Fibroblast of lung (primary cell): ENCODE measurements at regions not wholly inside any gene's neighbourhood (a gene's known extent, or its start where the extent isn't known, plus 50 kb on each side); places are given as distances from the start of the nearest gene placed in this dataset.

Source experiments
- DNase-seq, 2 donors: peaks; one replicate each; pipeline versions ENCODE4 v3.0.0 to v3.0.0-alpha.2; 2010; ENCODE audit warnings: low read depth in 2 of 2
- H2AFZ ChIP-seq: 2 replicates; pipeline ENCODE4 v1.5.1; 2012; ENCODE audit warnings: low read length, control low read depth, inconsistent platforms
- H3K27ac ChIP-seq: 2 replicates; pipeline ENCODE4 v1.5.1; 2011; ENCODE audit warnings: low read length, control low read depth; ENCODE audit not compliant: insufficient read depth
- H3K27me3 ChIP-seq: 2 replicates; pipeline ENCODE4 v1.5.1; 2011; ENCODE audit warnings: mild to moderate bottlenecking, low read length; ENCODE audit not compliant: control insufficient read depth, insufficient read depth
- H3K36me3 ChIP-seq: 2 replicates; pipeline ENCODE4 v1.5.1; 2011; ENCODE audit warnings: low read length; ENCODE audit not compliant: control insufficient read depth, insufficient read depth
- H3K4me1 ChIP-seq: 2 replicates; pipeline ENCODE4 v1.5.1; 2011; ENCODE audit warnings: low read length; ENCODE audit not compliant: control insufficient read depth, insufficient read depth; ENCODE audit errors: extremely low read depth
- H3K4me2 ChIP-seq: 2 replicates; pipeline ENCODE4 v1.5.1; 2011; ENCODE audit warnings: low read length, control low read depth; ENCODE audit not compliant: insufficient read depth; ENCODE audit errors: extremely low read depth
- H3K4me3 ChIP-seq, 4 experiments: fragments of 200-600 bp in 1 of 4; sonication (generic) in 1 of 4; replicated peaks in 1 of 4; 2 replicates each; pipeline ENCODE4 v1.5.1; 2011 to 2016; ENCODE audit warnings: low read length in 4 of 4, low read depth in 3 of 4, mild to moderate bottlenecking in 3 of 4, control low read depth in 2 of 4, inconsistent platforms in 1 of 4, mixed read lengths in 1 of 4; ENCODE audit not compliant: insufficient read depth in 1 of 4; ENCODE audit errors: control extremely low read depth in 1 of 4
- H3K79me2 ChIP-seq: 2 replicates; pipeline ENCODE4 v1.5.1; 2012; ENCODE audit warnings: mild to moderate bottlenecking, low read length, inconsistent platforms; ENCODE audit not compliant: control insufficient read depth, insufficient read depth
- H3K9ac ChIP-seq: 2 replicates; pipeline ENCODE4 v1.5.1; 2011; ENCODE audit warnings: mild to moderate bottlenecking, low read length, control low read depth; ENCODE audit not compliant: insufficient read depth
- H3K9me3 ChIP-seq: 2 replicates; pipeline ENCODE4 v1.5.1; 2012; ENCODE audit warnings: low read depth, low read length; ENCODE audit not compliant: control insufficient read depth, insufficient read depth
- H4K20me1 ChIP-seq: 2 replicates; pipeline ENCODE4 v1.5.1; 2011; ENCODE audit warnings: low read length; ENCODE audit not compliant: control insufficient read depth, insufficient read depth; ENCODE audit errors: extremely low read depth
- EZH2 ChIP-seq: IDR thresholded peaks from 2 replicates; pipeline ENCODE4 v1.5.1; 2012; ENCODE audit warnings: low read length, control low read depth, mild to moderate bottlenecking; ENCODE audit errors: missing control alignments
- TF ChIP-seq, protein P1 (sequence below), 2 donors: IDR thresholded peaks in 1 of 2; conservative IDR thresholded peaks in 1 of 2; 1 replicate in 1 of 2; 2 replicates in 1 of 2; pipeline ENCODE4 v1.5.1; 2011 to 2012; ENCODE audit warnings: low read length in 2 of 2, control low read depth in 1 of 2, inconsistent platforms in 1 of 2, low read depth in 1 of 2, mild to moderate bottlenecking in 1 of 2

GRCh38 chr13:47291107-47291656, 394.3 kb upstream of the HTR2A start:
- DNase-seq: peak in 1 of 2 donors; percentile 52
- Histone ChIP-seq H3K9me3 (no peaks in the 10 kb centered on the region), H3K27me3 (no peaks in the 10 kb centered on the region), H3K4me3 (no peak overlapping the region), H3K27ac (no peak overlapping the region), H3K36me3 (no peaks in the 10 kb centered on the region), H3K4me2 (no peak overlapping the region), H3K79me2 (no peaks in the 10 kb centered on the region), H3K4me1 (no peaks in the 10 kb centered on the region), H4K20me1 (no peaks in the 10 kb centered on the region), H3K9ac (no peak overlapping the region), H2AFZ (no peak overlapping the region)
- TF ChIP-seq EZH2: no peak
- TF ChIP-seq, protein P1, sequence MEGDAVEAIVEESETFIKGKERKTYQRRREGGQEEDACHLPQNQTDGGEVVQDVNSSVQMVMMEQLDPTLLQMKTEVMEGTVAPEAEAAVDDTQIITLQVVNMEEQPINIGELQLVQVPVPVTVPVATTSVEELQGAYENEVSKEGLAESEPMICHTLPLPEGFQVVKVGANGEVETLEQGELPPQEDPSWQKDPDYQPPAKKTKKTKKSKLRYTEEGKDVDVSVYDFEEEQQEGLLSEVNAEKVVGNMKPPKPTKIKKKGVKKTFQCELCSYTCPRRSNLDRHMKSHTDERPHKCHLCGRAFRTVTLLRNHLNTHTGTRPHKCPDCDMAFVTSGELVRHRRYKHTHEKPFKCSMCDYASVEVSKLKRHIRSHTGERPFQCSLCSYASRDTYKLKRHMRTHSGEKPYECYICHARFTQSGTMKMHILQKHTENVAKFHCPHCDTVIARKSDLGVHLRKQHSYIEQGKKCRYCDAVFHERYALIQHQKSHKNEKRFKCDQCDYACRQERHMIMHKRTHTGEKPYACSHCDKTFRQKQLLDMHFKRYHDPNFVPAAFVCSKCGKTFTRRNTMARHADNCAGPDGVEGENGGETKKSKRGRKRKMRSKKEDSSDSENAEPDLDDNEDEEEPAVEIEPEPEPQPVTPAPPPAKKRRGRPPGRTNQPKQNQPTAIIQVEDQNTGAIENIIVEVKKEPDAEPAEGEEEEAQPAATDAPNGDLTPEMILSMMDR (conservative IDR thresholded peaks at IDR 0.05 in 1 of 2, IDR thresholded peaks at IDR 0.05 in 1 of 2; ENCODE audit: low read depth in 1 of 2, low read length in 2 of 2): no peak

DNA sequence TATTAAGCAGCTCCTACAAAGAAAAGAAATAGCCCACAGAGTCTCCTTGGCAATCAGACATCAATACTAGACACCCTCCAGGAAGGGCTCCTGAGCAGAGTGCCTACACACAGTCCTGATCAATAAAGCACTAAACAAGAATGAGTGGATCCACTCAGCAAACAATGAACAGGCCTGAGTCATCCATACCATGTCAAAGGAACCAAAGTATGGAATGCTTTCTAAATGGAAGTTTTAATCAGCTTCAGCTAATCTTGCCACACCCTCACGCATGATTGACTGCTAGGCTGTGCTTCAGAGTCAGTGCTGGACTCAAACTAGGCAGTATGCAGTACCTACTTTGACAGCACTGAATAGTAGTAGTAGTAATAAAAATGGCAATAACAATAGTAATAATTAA, 392.7 kb upstream of the HTR2A start:
- Histone ChIP-seq H3K27ac (no peak overlapping the region), H3K79me2 (no peaks in the 10 kb centered on the region), H3K4me1 (no peaks in the 10 kb centered on the region), H3K36me3 (no peaks in the 10 kb centered on the region), H3K4me2 (no peak overlapping the region), H3K9ac (no peak overlapping the region), H3K4me3 (no peak overlapping the region), H3K9me3 (no peaks in the 10 kb centered on the region), H3K27me3 (no peaks in the 10 kb centered on the region), H2AFZ (no peak overlapping the region), H4K20me1 (no peaks in the 10 kb centered on the region)
- TF ChIP-seq, protein P1 (conservative IDR thresholded peaks at IDR 0.05 in 1 of 2, IDR thresholded peaks at IDR 0.05 in 1 of 2; ENCODE audit: low read depth in 1 of 2, low read length in 2 of 2): no peak
- TF ChIP-seq EZH2: no peak
- peak in 1 of 2 donors; percentile 15 for DNase-seq

- Histone ChIP-seq H2AFZ (no peak overlapping the region), H3K4me1 (no peaks in the 10 kb centered on the region)
- no peak for TF ChIP-seq EZH2
- TF ChIP-seq, protein P1 (conservative IDR thresholded peaks at IDR 0.05 in 1 of 2, IDR thresholded peaks at IDR 0.05 in 1 of 2; ENCODE audit: low read depth in 1 of 2, low read length in 2 of 2): no peak
These were observed 391.7 kb upstream of the HTR2A start for GRCh38 chr13:47288546-47288945.

More at GRCh38 chr13:47288546-47288945, 391.7 kb upstream of the HTR2A start:
- Histone ChIP-seq H3K27me3 (no peaks in the 10 kb centered on the region), H3K27ac (no peak overlapping the region), H3K79me2 (no peaks in the 10 kb centered on the region), H3K9me3 (no peaks in the 10 kb centered on the region), H3K9ac (no peak overlapping the region), H3K4me3 (no peak overlapping the region), H3K4me2 (no peak overlapping the region), H3K36me3 (no peaks in the 10 kb centered on the region), H4K20me1 (no peaks in the 10 kb centered on the region)
- peak in 1 of 2 donors; percentile 68 for DNase-seq
